SU-DHL-6 (cell line): ENCODE measurements at regions not wholly inside any gene's neighbourhood (a gene's known extent, or its start where the extent isn't known, plus 50 kb on each side); places are given as distances from the start of the nearest gene placed in this dataset.

ENCODE experiments used
- CTCF ChIP-seq: fragments of 200-600 bp; sonication (generic); IDR thresholded peaks from one replicate; pipeline ENCODE4 v1.5.1; 2017; ENCODE audit warnings: antibody characterized with exemption, mild to moderate bottlenecking, low read length, moderate library complexity; ENCODE audit not compliant: insufficient read depth, poor library complexity, severe bottlenecking
- EZH2phosphoT487 ChIP-seq: fragments of 200-600 bp; sonication (generic), shearing (Covaris generic); conservative IDR thresholded peaks from 2 replicates; pipeline ENCODE4 v1.6.1; 2018; ENCODE audit warnings: mild to moderate bottlenecking, antibody characterized with exemption, low read length, moderate library complexity, mixed read lengths

- no peak for TF ChIP-seq CTCF
- no peak for TF ChIP-seq EZH2phosphoT487
Observed at GRCh38 chr2:417006-417405, 129.1 kb upstream of the ALKAL2 start.
